Stromal cell of bone marrow (primary cell): ENCODE measurements at regions not wholly inside any gene's neighbourhood (a gene's known extent, or its start where the extent isn't known, plus 50 kb on each side); places are given as distances from the start of the nearest gene placed in this dataset.
A peak's percentile ranks its signal among the peaks of the same experiment; 100 is the strongest.

Experiments used
- DNase-seq: peaks from one replicate; pipeline ENCODE4 v3.0.0-alpha.2; 2012; ENCODE audit warnings: low read depth

DNA sequence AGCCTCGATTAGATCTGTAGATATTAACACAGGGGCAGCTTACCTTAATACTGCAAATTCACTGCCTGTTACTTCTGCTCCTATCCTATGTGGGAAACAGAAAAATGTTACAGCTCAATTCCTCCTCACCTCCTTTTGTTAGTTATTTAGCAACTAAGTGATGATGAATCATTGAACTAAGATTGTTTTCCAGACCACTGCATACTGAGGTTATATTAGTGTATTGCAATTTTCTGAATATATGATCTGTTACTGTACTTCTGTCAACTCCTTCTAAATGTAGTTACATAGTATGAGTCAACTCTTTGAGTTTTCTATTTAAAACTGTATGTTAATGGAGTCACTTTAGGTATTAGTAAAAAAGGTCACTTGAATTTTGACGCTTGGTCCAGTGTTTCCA, 331.5 kb upstream of the SLCO3A1 start:
- DNase-seq, result no peak

DNA sequence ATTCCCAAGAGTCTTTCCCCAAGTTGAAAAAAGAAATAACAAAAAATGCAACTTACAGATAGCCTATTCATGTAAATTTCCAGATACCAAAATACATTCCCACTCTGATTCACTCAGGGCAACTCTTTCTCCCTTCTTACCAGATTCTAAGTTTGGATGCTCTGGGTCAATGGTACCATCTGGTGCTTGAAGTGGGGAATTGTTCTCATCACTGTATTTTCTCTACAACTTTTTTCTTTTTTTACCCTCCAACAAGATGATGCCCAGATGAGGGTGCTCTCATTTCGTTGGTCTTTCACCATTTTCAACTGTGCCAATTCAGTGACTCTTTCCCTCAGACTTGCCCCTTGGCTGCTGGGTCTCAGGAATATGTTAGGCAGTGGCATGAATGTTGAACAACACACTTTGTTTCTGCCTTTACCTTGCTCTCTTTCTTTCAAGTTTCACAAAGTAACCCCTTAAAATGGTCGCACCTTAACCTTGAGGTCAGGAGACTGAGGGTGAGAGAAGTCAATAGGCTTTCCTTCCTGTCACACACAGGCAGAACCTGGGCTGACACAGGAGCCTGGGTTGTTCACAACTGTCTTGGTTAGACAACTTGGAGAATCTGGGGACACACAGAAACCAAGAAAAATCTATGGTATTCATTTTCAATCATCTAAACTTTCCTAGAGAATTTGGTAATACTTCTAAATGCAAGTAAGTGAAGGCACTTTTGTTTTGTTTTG, 330.7 kb upstream of the SLCO3A1 start:
- DNase-seq, result peak; percentile 80

DNA sequence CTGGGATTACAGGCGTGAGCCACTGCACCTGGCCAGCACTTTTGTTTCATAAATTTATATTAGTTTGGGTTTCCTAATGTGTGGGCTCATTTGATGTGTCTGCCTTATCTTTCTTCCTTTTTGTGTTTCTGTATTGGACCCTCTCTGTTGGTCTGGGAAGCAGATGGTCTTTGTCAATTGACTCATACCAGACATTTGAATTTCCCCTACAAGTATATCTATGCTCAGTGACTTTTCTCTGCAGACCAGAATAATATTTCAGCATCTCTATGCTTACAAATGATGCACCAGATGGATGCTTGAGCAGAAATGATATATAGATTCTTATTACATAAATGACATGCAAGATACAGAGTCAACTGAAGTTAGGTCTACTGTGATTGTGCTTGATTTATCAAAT, 329.9 kb upstream of the SLCO3A1 start:
- no peak for DNase-seq

DNA sequence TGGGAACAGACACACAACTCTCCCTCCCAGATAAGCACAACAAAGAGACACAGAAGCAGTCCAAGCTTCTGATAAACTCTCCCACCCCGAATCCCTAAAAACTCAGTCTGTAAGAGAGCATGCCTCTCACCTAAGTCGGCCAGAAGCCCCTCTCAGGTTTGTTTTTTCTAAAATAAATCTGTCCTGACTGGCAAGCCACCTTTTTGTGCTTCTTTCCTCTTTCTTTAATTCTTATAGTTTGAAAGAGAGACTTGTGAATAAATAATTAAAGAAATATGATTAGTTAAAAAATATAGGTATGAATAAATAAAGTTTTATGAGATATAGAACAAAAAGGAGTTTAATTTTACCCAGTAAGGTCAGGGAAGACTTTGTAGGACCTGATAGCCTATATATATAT, 329.0 kb upstream of the SLCO3A1 start:
- DNase-seq, result no peak

DNA sequence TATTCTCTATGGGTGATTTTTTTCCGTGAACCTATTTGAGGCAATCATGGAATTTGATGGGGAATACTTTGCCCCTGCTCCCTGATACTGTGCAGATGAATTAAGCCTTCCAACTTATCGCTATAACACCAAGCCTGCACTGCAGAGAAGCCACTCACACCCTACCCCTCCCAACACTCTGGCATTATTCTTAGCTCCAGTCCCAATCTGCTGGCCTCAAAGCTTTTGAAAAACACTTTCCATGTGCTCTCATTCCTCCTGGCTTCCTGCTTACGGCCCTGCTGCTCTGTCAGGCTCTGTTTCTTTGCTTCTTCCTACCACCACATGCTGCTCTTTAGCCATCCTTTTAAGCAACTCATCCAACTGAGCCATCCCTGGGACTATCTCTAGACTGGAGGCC, 327.8 kb upstream of the SLCO3A1 start:
- DNase-seq, result no peak

DNA sequence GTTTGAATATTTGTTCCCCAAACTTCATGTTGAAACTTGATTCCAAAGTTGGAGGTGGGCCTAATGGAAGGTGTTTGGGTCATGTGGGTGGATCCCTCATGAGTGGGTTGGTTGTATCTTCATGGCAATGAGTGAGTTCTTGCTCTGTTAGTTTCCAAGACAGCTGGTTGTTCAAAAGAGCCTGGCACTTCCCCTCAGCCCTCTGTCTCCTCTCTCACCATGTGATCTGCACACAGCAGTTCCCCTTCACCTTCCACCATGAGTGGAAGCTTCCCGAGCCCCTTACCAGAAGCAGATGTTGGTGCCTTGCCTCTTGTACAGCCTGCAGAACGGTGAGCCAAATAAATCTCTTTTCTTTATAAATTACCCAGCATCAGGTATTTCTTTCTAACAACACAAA, 327.1 kb upstream of the SLCO3A1 start:
- DNase-seq, result no peak

DNA sequence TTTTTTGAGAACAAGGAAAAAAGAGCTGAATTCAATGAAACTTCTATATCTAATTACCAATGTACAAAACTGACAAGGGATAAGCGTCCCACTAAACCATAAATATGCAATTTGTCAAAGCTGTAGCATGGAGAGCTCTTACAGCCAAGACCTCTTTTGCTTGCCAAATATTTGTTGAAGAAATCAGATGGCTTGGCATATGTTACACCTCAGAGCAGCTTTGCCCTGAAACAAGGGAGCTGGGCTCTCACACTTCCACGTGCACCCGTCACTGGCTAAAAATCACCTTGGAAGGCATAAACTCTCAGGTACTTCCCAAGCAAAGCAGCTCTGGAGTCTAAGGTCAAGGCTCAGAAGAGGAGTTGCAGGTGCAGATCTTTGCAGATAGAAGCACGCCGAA, 324.7 kb upstream of the SLCO3A1 start:
- no peak for DNase-seq

DNA sequence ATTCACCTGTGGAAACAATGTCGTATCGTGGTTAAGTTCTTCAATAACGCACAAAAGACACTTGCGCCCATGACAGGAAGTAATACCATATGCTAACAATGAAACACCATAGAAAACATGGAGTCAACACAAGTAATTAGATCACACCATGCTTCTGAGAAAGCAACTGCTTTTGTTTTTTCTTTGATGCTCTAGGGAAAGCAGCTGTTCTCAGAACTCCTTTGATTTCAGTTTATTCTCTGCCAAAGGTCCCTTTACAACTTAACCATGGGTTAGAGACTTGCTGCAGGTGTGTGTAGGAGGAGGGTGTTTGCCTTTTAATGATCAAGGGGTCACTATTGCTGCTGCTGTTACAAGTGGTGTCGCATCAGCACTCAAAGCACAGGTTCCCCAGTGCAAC, 324.0 kb upstream of the SLCO3A1 start:
- DNase-seq, result no peak

DNA sequence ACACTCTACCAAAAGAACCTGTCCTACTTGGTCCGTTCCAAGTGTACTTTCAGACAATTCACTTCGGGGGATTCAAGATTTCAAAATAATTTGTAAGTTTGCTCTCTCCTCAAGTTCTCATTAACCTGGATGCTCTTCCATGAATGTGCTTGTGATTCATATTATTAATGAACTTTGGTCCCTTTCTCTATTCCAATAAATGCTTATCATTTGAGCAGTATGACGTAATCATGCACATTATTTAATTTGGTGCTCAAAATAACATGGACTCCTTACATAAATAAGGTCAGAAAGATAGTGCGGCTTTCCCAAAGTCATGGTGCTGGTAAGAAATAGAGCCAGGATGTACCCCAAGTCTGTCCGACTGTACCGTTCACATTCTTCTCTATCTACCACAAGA, 323.2 kb upstream of the SLCO3A1 start:
- no peak for DNase-seq

DNA sequence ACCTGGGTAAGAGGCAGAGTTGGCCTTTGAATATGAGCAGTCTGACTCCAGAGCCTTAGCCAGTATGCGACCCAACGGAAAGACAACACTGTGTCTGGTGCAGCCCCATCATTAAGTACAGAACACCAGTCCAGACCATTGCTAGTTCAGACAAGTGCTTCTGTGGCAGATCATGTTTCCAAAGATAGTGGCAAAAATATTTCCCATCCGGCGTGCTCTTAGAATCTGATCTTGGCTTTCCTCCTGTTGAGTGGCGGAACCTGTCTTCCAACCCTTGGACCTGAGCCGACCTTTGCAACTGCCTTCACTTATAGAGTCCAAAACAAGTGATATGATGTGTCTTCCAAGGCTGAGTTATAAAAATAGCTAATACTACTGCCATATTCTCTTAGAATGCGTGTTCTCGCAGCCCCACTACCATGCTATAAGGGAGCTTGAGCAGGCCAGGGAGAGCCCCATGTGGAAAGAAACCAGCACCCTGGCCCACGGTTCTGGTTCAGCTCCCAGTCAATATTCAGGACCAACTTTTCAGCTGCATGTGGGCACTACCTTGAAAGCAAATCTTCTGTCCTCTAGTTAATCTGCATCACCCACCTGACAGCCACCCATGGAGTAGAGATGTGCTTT, 322.4 kb upstream of the SLCO3A1 start:
- DNase-seq, result no peak

DNA sequence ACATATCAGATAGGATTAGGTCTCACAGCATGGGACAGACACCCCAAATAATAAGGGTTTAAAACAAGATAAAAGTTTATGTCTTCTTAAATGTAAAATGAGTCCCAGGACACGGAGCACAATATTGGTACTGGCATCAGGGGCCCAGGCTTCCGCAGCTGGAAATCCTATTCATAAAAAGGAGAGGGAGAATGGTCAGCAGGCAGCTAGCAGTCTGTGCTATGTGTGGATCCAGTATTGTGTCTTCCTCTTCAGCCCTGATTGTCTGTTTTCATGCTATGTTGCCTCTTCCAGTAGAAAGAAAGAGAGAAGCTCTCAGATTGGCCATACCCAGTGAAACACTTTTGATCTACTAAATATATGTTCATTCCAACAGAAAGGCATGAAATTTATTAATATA, 319.3 kb upstream of the SLCO3A1 start:
- no peak for DNase-seq

DNA sequence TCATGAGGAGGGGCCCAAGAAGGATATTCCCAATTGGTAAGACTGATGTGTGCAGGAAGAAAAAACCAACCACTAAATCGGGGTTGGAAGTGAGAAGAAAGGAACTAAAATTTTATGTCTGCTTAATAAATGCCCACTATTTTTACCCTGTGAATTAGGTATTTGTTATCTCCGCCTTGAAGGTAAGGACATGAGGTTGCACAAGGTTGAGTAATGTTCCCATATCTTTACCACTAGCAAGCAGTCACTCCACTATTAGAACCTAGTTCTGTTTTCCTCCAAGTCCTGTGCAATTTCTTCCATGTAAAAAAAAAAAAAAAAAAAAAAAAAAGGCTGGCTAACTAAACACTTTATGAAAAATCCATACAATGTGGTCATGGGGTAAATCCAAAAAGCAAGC, 318.5 kb upstream of the SLCO3A1 start:
- no peak for DNase-seq

DNA sequence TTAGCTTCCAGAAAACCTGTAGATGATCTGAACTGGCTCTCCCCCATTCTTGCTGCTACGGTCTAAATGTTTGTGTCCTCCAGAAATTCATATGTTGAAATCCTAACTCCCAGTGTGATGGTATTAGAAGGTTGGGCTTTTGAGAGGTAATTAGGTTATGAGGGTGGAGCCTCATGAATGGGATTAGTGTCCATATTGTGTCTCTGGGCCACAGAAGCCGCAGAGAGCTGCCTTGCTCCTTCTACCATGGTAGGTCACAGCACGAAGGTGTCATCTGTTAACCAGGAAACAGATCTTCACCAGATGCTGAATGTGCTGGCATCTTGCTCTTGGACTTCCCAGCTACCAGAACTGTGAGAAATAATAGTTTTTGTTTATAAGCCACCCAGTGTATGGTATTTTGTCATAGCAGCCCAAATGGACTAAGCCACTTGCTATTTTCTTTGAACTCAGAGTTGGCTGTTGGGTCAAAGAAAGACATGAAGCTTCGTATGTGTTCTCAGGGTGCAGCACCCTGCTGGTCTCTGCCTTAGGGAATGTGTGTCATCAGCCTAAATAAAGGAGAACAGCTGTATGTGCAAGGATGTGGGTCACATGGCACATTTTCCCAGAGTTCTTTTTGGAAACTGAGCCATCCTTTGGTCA, 317.5 kb upstream of the SLCO3A1 start:
- no peak for DNase-seq

DNA sequence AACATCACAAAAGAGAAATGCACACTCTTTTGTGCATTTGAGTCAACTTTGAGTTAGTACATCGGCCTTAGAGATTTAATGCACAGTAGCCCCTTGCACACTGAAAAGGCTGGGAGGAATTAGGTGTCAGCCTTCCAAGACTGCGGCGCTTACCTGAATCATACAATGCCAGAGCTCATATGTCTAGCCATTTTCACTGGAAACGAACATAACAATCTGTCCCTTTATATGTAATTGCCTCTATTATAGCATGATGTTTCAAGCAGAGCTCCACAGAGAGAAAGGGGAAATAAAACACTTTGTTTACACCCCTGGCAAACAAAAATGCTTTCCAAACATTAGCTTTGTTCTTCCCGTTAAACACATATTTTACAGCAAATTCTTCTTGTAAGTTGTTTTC, 315.7 kb upstream of the SLCO3A1 start:
- no peak for DNase-seq

DNA sequence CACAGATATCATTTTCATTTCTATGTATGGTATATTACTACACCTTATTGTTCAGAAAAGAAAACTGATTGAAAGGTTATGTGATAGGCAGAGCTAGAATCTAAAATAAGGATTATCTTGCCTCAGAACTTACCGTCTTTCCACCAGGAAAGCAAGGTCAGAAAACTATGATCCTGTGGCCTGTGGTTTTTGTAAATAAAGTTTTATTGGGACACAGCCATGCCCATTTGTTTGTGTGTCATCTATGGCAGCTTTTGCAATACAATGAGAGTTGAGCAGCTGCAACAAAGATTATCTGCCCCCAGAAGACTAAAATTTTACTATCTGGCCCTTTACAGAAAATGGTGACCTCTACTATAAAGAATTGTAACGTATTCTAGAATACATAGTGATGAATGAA, 314.7 kb upstream of the SLCO3A1 start:
- DNase-seq, result no peak

DNA sequence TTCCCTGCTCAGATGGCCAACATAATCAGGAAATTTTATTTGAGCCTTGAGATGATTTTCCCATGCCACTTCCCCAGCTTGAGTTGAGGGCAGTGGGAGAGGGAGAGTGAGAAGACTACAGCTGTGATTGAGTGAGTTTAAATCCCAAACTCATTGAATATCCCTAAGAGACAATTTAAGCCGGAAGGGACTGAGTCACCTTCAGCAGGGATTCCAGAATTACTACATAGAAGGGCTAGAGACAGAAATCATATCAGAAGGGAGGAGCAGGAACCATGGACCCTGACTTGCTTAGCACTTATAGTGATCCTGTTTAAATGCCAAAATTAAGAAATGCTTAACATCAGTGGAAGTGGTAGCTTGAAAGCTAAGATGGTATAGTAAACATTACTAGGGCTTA, 312.2 kb upstream of the SLCO3A1 start:
- DNase-seq, result no peak

DNA sequence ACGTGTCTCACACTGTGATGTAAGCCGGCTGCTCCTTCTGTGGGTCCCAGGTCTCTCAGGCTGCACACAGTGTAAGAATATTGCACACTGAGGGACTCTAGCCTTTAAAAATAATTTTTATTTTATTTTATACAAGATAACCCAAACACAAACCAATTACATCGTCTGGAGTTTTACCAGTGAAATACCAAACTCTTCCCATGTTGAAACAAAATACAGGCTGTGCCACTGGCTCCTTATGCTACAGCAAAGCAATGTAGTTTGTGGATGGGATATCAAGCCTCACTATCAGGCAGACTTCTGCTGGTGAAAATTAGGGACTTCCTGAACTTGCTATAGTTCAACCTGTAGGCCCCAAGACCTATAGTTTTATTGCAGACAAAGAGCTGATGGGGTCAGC, 311.3 kb upstream of the SLCO3A1 start:
- no peak for DNase-seq

DNA sequence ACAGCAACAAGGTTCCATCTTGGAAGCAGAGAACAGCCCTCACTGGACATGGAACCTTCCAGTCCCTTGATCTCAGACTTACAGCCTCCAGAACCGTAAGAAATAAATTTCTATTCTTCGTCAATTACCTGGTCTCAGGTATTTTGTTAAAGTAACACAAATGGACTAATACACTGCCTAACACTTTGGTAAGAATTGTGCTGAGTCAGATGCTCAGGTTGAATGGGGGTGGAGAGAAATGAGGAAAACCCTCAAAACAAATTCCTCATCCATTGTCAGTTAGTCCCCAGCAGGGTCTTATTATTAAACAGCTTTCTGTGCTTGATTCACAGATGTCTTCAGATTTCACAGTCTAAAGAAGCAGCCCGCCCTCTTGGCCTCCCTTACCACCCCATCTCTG, 306.2 kb upstream of the SLCO3A1 start:
- no peak for DNase-seq

DNA sequence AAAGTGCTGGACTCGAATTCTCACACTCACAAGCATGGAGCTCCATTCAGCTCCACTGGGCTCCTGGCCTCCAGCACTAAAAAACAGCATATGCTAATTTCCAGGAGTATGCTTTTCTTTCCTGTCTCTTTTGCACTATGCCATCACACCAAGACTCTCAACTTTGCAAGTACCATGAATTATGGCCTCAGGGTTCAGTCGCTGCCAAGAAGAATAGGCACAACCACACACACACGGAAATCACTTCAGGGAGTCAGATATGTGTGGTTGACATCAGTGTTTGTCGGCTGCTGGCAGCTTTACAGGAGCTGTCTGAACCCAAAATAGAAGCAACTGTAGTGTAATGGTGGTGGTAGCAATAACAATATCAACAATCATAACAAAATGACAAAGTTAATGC, 305.0 kb upstream of the SLCO3A1 start:
- DNase-seq, result no peak

DNA sequence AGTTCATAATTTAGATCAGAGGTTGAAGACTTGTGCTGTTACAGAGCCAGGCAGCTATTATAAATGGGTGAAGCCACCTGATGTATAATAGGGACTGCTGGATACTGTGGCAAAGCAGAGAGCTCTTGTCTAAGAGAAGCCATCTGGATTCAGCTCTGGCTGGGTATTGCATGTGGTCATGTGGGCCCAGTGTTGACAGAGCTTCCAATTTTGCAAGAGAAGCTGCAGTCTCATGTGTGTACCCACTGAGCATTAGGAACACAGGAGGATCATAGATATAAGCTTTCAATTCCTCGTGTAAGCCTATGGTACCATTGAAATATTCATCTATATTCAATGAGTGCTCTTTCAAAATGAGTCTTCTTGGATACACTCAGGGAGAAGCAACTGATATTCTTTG, 303.9 kb upstream of the SLCO3A1 start:
- DNase-seq, result no peak

DNA sequence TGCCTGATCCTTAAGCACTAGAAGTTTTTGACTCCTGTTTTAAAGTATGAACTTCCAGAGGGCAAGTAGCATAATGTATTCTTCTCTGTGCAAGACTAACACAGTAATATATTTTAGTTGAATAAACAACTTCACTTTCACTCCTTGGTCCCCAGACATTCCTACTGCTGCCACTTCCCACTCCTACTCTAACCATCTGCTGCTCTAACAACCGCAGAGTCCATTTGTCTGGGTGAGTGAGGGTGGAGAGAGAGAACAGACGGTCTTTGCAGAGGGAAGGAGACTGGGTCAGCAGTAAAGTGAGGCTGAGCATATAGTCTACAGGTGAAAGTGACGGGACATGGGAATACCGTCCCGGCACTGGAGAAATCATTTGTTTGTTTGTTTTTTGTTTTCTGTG, 301.0 kb upstream of the SLCO3A1 start:
- no peak for DNase-seq

DNA sequence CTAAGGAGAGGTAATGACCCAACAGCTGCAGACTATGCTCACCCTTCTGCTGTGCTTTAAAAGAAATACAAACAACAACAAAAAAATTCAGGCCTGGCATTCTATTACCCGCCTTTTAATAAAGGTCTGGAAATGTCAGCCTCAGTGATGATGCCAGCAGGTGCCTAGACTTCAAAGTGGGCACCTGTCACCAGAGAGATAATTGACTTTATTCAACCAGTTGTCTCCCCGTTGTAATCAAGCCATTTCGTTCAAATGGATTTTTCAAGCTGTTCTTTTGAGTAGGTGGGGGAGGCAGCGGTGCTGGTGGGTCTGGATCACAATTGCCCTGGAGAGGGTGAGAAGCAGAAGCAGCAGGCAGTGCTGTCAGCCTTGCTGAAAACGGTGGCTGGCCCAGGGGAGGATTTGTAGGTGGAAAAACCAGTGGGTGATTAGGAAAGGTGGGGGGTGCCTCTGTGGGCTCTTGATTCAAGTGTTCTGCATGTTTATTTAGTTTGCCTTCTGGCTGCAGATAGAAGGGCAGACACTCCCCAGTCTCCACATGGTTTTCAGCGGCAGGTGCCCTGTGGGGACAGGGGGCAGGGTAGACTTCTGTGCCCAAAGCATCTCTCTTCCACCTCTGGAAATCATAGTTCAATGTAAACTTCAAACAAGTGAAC, 300.2 kb upstream of the SLCO3A1 start:
- no peak for DNase-seq

DNA sequence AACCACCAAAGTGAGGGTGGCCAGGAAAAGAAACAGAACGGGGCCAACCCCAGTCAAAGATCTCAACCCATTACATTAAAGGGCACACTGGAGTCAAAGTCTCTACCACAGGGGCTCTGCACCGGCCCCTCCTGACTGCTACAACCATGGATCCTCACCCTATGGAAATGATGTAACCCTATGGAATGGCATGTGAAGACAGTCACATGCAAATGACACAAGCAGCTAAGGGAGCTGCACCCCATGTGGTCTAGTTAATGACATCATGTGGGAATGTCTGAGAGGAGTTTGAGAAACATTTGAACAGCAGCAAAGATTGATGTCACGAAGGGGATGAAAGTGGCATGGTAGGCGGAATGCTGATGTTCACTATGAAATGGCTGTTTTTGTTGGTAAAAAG, 298.2 kb upstream of the SLCO3A1 start:
- DNase-seq, result no peak
